Activated CD4-positive, alpha-beta T cell treated with anti-CD3 and anti-CD28 coated beads, Interleukin-2, amount 50 U/mL, for 1 hour (primary cell): ENCODE measurements at regions not wholly inside any gene's neighbourhood (a gene's known extent, or its start where the extent isn't known, plus 50 kb on each side); places are given as distances from the start of the nearest gene placed in this dataset.
A peak's percentile ranks its signal among the peaks of the same experiment; 100 is the strongest.

Source experiments
- DNase-seq: peaks from one replicate; pipeline ENCODE4 v3.0.0-alpha.2; 2020

GRCh38 chr9:3732077-3733038 lies 206.6 kb upstream of the RFX3 start:
- DNase-seq = peak; percentile 8

- no peak for DNase-seq
Observed at GRCh38 chr9:3730511-3730922, 204.7 kb upstream of the RFX3 start.

GRCh38 chr9:3721096-3721495 lies 195.3 kb upstream of the RFX3 start:
- DNase-seq = no peak

- no peak for DNase-seq
Observed at GRCh38 chr9:3719286-3719685, 193.5 kb upstream of the RFX3 start.

GRCh38 chr9:3716415-3716814 lies 190.6 kb upstream of the RFX3 start:
- no peak for DNase-seq

GRCh38 chr9:3708751-3709150 lies 182.9 kb upstream of the RFX3 start:
- no peak for DNase-seq

GRCh38 chr9:3704890-3705289 lies 179.1 kb upstream of the RFX3 start:
- no peak for DNase-seq

GRCh38 chr9:3700772-3701171 lies 175.0 kb upstream of the RFX3 start:
- no peak for DNase-seq

GRCh38 chr9:3699883-3700282 lies 174.1 kb upstream of the RFX3 start:
- no peak for DNase-seq

- no peak for DNase-seq
Observed at GRCh38 chr9:3698531-3698930, 172.7 kb upstream of the RFX3 start.

- DNase-seq = no peak
Observed at GRCh38 chr9:3698076-3698475, 172.3 kb upstream of the RFX3 start.

GRCh38 chr9:3696368-3696767 lies 170.6 kb upstream of the RFX3 start:
- no peak for DNase-seq

GRCh38 chr9:3692606-3693005 lies 166.8 kb upstream of the RFX3 start:
- no peak for DNase-seq

GRCh38 chr9:3689555-3689954 lies 163.8 kb upstream of the RFX3 start:
- DNase-seq = no peak

- DNase-seq = no peak
Observed at GRCh38 chr9:3687145-3687544, 161.3 kb upstream of the RFX3 start.

- DNase-seq = no peak
Observed at GRCh38 chr9:3682186-3682585, 156.4 kb upstream of the RFX3 start.

- no peak for DNase-seq
Observed at GRCh38 chr9:3677541-3677940, 151.7 kb upstream of the RFX3 start.

- DNase-seq = no peak
Observed at GRCh38 chr9:3676766-3677165, 151.0 kb upstream of the RFX3 start.

- no peak for DNase-seq
Observed at GRCh38 chr9:3675946-3676345, 150.1 kb upstream of the RFX3 start.

GRCh38 chr9:3674561-3674960 lies 148.8 kb upstream of the RFX3 start:
- no peak for DNase-seq

- DNase-seq = no peak
Observed at GRCh38 chr9:3672399-3672798, 146.6 kb upstream of the RFX3 start.

GRCh38 chr9:3664044-3664443 lies 138.2 kb upstream of the RFX3 start:
- DNase-seq = no peak

- DNase-seq = no peak
Observed at GRCh38 chr9:3662671-3663070, 136.9 kb upstream of the RFX3 start.

- DNase-seq = no peak
Observed at GRCh38 chr9:3660936-3661335, 135.1 kb upstream of the RFX3 start.

GRCh38 chr9:3659647-3660046 lies 133.8 kb upstream of the RFX3 start:
- no peak for DNase-seq
